HG03064 (cell line): ENCODE measurements at regions not wholly inside any gene's neighbourhood (a gene's known extent, or its start where the extent isn't known, plus 50 kb on each side); places are given as distances from the start of the nearest gene placed in this dataset.

Experiments used
- ATAC-seq: cut with Tn5 transposase; IDR thresholded peaks from one replicate; pipeline ENCODE4 v1.9.1; 2021; ENCODE audit warnings: low read depth; ENCODE audit not compliant: unreplicated experiment

GRCh38 chr21:27823652-27824201 is 856.8 kb upstream of the ADAMTS5 start:
- ATAC-seq, result no peak

GRCh38 chr21:27820342-27820741 is 853.5 kb upstream of the ADAMTS5 start:
- ATAC-seq, result no peak

- no peak for ATAC-seq
Observed at GRCh38 chr21:27819299-27819698, 852.4 kb upstream of the ADAMTS5 start.

- ATAC-seq, result no peak
Observed at GRCh38 chr21:27818847-27819246, 852.0 kb upstream of the ADAMTS5 start.

- no peak for ATAC-seq
Observed at GRCh38 chr21:27817902-27818623, 851.2 kb upstream of the ADAMTS5 start.

GRCh38 chr21:27817074-27817473 is 850.2 kb upstream of the ADAMTS5 start:
- ATAC-seq, result no peak

GRCh38 chr21:27816301-27816700 is 849.4 kb upstream of the ADAMTS5 start:
- no peak for ATAC-seq

- no peak for ATAC-seq
Observed at GRCh38 chr21:27814226-27814625, 847.3 kb upstream of the ADAMTS5 start.

- no peak for ATAC-seq
Observed at GRCh38 chr21:27813750-27814149, 846.9 kb upstream of the ADAMTS5 start.

GRCh38 chr21:27813344-27813743 is 846.5 kb upstream of the ADAMTS5 start:
- ATAC-seq, result no peak

- ATAC-seq, result no peak
Observed at GRCh38 chr21:27812279-27812678, 845.4 kb upstream of the ADAMTS5 start.

GRCh38 chr21:27808923-27809322 is 842.0 kb upstream of the ADAMTS5 start:
- ATAC-seq, result no peak

- no peak for ATAC-seq
Observed at GRCh38 chr21:27807596-27807995, 840.7 kb upstream of the ADAMTS5 start.

- no peak for ATAC-seq
Observed at GRCh38 chr21:27806281-27806680, 839.4 kb upstream of the ADAMTS5 start.

GRCh38 chr21:27805696-27806095 is 838.8 kb upstream of the ADAMTS5 start:
- ATAC-seq, result no peak

GRCh38 chr21:27804515-27804914 is 837.6 kb upstream of the ADAMTS5 start:
- ATAC-seq, result no peak

- ATAC-seq, result no peak
Observed at GRCh38 chr21:27803571-27803970, 836.7 kb upstream of the ADAMTS5 start.

- ATAC-seq, result no peak
Observed at GRCh38 chr21:27802816-27803475, 836.1 kb upstream of the ADAMTS5 start.

GRCh38 chr21:27799861-27800260 is 833.0 kb upstream of the ADAMTS5 start:
- no peak for ATAC-seq

- ATAC-seq, result no peak
Observed at GRCh38 chr21:27796106-27796505, 829.2 kb upstream of the ADAMTS5 start.

- ATAC-seq, result no peak
Observed at GRCh38 chr21:27795418-27795817, 828.5 kb upstream of the ADAMTS5 start.

GRCh38 chr21:27793901-27794300 is 827.0 kb upstream of the ADAMTS5 start:
- no peak for ATAC-seq
